ENCODE measurements at regions not wholly inside any gene's neighbourhood (a gene's known extent, or its start where the extent isn't known, plus 50 kb on each side); places are given as distances from the start of the nearest gene placed in this dataset.
"Not testable (repeated sequence)": the region's sequence is repeated elsewhere in the genome, so short reads cannot be mapped to it uniquely, and the experiment has no call there.

GRCh38 chr3:75611724-75612460, 52.2 kb upstream of the FRG2C start:
- DNase-seq, result not testable (repeated sequence)

All from activated CD4-positive, alpha-beta T cell treated with anti-CD3 and anti-CD28 coated beads for 48 hours (primary cell).